ENCODE measurements at regions not wholly inside any gene's neighbourhood (a gene's known extent, or its start where the extent isn't known, plus 50 kb on each side); places are given as distances from the start of the nearest gene placed in this dataset.

DNA sequence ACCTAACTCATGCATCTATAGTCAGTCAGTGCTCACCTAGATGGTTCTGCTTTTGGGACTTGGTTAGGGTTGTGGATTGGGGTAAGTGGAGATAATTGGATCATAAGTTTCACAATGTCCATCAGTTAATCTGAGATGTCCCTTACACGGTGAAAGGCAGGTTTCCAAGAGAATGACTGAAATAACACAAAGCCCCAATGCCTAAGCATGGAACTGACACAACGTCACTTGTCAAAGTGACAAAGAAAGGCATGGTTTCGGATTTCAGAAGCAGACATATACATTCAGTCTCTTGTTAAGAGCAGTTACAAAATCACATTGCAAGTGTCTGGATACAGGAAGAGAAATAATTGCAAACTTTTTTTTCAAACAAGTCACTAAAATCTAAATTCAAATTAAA is 1456.9 kb downstream of the TECRL start:
- Histone ChIP-seq H3K9me3 (ENCODE audit: low read depth, low read length) (no peaks in the 10 kb centered on the region), H3K36me3 (ENCODE audit: insufficient read depth, low read length) (no peaks in the 10 kb centered on the region), H3K4me3 (no peak overlapping the region), H3K27ac (no peak overlapping the region), H3K9ac (ENCODE audit: insufficient read length) (no peak overlapping the region)
- DNase-seq (ENCODE audit: low read depth, low spot score): no peak
- TF ChIP-seq FOXP2 (optimal IDR thresholded peaks at IDR 0.05; ENCODE audit: control extremely low read depth, extremely low read length, insufficient read depth): no peak
- no peak for TF ChIP-seq POLR2AphosphoS5 (IDR thresholded peaks at IDR 0.05; ENCODE audit: borderline replicate concordance, low read depth, low read length)
- no peak for TF ChIP-seq EZH2 (IDR thresholded peaks at IDR 0.05)

DNA sequence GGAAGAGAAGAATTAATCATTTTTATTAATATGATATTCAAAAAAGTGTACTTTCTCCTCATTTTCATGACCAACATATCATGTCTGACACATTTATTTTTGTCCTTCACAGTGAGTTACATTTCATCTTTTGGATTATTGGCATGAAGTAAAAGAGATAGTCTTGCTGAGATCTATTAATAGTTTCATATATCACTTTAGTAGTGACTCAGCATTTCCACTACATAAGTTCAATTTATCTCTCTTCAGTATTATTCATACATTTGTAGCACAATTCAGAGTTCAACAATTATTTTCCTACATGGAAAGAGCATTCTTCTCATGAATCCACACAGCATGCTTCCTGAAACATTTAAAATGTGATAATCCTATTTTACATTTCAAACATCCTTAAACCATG is 1461.1 kb downstream of the TECRL start:
- no peak overlapping the region for H3K27ac ChIP-seq
- H3K9ac ChIP-seq (ENCODE audit: insufficient read length): no peak overlapping the region
- no peak overlapping the region for H3K4me3 ChIP-seq
- TF ChIP-seq FOXP2 (optimal IDR thresholded peaks at IDR 0.05; ENCODE audit: control extremely low read depth, extremely low read length, insufficient read depth) (no peak), EZH2 (IDR thresholded peaks at IDR 0.05) (no peak), POLR2AphosphoS5 (IDR thresholded peaks at IDR 0.05; ENCODE audit: borderline replicate concordance, low read depth, low read length) (no peak)
- no peaks in the 10 kb centered on the region for H3K36me3 ChIP-seq (ENCODE audit: insufficient read depth, low read length)
- no peaks in the 10 kb centered on the region for H3K9me3 ChIP-seq (ENCODE audit: low read depth, low read length)
- DNase-seq (ENCODE audit: low read depth, low spot score): no peak

DNA sequence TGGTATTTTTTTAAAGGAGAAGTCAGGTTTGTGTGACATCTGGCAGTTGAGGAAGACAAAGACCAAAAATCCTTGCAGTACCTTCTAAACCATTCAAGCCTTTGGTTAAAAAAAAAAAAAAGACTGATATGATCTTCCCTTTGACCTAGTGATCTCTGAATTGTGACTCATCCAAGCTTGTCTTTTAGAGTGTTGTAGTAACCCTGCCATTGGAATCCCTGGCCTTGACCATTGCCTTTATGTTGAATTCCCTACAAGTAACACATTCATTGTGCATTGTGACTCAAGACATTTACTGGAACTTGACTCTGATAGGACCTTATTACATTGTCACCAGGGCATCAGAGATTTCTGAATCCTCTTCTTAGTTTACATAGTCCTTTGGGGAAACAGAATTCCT is 1469.0 kb downstream of the TECRL start:
- TF ChIP-seq POLR2AphosphoS5 (IDR thresholded peaks at IDR 0.05; ENCODE audit: borderline replicate concordance, low read depth, low read length) (no peak), EZH2 (IDR thresholded peaks at IDR 0.05) (no peak), FOXP2 (optimal IDR thresholded peaks at IDR 0.05; ENCODE audit: control extremely low read depth, extremely low read length, insufficient read depth) (no peak)
- no peak for DNase-seq (ENCODE audit: low read depth, low spot score)
- no peaks in the 10 kb centered on the region for H3K9me3 ChIP-seq (ENCODE audit: low read depth, low read length)
- H3K27ac ChIP-seq: no peak overlapping the region
- H3K4me3 ChIP-seq: no peak overlapping the region
- no peaks in the 10 kb centered on the region for H3K36me3 ChIP-seq (ENCODE audit: insufficient read depth, low read length)
- H3K9ac ChIP-seq (ENCODE audit: insufficient read length): no peak overlapping the region

DNA sequence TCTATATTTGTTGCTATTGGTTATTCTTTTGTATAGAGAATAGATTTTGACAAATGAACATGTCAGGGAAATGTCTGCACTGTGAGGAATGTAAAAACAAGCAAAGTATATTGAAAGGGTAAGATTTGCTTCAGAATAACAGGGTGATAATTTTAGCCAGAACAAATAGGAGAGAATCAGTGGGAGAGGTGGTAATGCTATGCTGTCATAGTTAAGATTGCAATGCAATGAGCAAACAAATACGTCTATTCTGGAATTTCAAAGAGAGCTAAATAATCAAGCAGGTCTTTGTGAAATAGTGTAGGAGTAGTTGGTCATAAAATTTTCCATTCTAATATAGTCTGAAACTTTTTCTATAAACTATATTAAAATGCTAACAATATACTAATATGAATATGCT is 1478.4 kb downstream of the TECRL start:
- no peak for DNase-seq (ENCODE audit: low read depth, low spot score)
- Histone ChIP-seq H3K27ac (no peak overlapping the region), H3K9ac (ENCODE audit: insufficient read length) (no peak overlapping the region), H3K9me3 (ENCODE audit: low read depth, low read length) (no peaks in the 10 kb centered on the region), H3K36me3 (ENCODE audit: insufficient read depth, low read length) (no peaks in the 10 kb centered on the region), H3K4me3 (no peak overlapping the region)
- TF ChIP-seq EZH2 (IDR thresholded peaks at IDR 0.05) (no peak), FOXP2 (optimal IDR thresholded peaks at IDR 0.05; ENCODE audit: control extremely low read depth, extremely low read length, insufficient read depth) (no peak), POLR2AphosphoS5 (IDR thresholded peaks at IDR 0.05; ENCODE audit: borderline replicate concordance, low read depth, low read length) (no peak)

DNA sequence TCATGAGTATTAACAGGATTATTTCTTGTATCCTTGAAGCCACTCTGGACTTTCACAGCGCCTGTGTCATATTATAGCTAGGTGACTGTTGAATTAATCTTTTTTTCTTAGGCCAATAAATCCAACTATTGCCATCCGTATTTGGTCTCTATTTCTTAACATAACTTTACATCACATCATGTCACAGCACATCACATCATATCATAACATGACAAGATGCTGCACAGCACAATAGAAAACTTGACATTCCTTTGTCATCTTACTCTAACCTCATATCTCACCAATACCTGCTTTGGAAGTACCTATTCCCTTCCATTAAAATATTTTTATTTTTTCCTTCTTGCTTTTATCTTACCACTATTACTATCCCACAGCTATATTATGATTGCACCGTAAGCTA is 1480.8 kb downstream of the TECRL start:
- Histone ChIP-seq H3K9ac (ENCODE audit: insufficient read length) (no peak overlapping the region), H3K4me3 (no peak overlapping the region), H3K27ac (no peak overlapping the region), H3K36me3 (ENCODE audit: insufficient read depth, low read length) (no peaks in the 10 kb centered on the region), H3K9me3 (ENCODE audit: low read depth, low read length) (no peaks in the 10 kb centered on the region)
- no peak for TF ChIP-seq EZH2 (IDR thresholded peaks at IDR 0.05)
- no peak for TF ChIP-seq POLR2AphosphoS5 (IDR thresholded peaks at IDR 0.05; ENCODE audit: borderline replicate concordance, low read depth, low read length)
- TF ChIP-seq FOXP2 (optimal IDR thresholded peaks at IDR 0.05; ENCODE audit: control extremely low read depth, extremely low read length, insufficient read depth): no peak
- no peak for DNase-seq (ENCODE audit: low read depth, low spot score)

DNA sequence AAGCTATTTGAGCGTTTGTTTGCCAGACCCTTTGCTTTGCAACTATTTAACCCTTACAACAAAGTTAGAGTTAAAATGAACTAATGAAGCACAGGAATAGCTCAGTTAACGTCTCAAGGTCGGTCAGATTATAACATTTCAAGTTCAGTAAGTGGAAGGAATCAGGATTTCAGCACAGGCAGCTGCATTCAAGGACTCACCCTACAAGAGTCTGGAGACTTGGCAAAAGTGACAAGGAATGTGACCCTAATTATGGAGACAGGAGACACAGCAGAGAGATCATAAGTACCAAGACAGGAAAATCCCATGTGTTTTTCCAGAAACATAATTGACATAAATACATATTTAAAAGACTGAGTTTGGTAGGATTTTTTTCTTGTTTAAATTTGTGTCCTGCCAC is 1481.7 kb downstream of the TECRL start:
- Histone ChIP-seq H3K4me3 (no peak overlapping the region), H3K9ac (ENCODE audit: insufficient read length) (no peak overlapping the region), H3K27ac (no peak overlapping the region), H3K9me3 (ENCODE audit: low read depth, low read length) (no peaks in the 10 kb centered on the region), H3K36me3 (ENCODE audit: insufficient read depth, low read length) (no peaks in the 10 kb centered on the region)
- DNase-seq (ENCODE audit: low read depth, low spot score): no peak
- no peak for TF ChIP-seq EZH2 (IDR thresholded peaks at IDR 0.05)
- no peak for TF ChIP-seq POLR2AphosphoS5 (IDR thresholded peaks at IDR 0.05; ENCODE audit: borderline replicate concordance, low read depth, low read length)
- no peak for TF ChIP-seq FOXP2 (optimal IDR thresholded peaks at IDR 0.05; ENCODE audit: control extremely low read depth, extremely low read length, insufficient read depth)

DNA sequence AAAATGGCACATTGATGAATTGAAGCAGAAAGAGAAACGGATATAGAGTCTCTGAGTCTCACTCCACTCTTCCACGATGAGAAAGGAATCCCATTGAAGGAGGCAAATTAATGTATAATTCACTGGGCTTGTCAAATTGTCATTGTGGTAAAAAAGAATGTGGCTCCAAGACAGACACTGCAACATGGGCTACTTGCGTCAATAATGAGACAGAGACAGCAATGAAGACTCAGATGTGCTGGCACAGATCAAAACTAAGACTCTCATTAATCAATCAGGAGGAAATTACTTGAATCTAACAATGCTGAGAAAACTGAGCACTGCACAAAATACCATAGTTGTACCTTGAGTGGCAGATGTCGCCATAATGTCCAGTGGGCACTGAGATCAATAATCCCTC is 1485.5 kb downstream of the TECRL start:
- DNase-seq (ENCODE audit: low read depth, low spot score): no peak

DNA sequence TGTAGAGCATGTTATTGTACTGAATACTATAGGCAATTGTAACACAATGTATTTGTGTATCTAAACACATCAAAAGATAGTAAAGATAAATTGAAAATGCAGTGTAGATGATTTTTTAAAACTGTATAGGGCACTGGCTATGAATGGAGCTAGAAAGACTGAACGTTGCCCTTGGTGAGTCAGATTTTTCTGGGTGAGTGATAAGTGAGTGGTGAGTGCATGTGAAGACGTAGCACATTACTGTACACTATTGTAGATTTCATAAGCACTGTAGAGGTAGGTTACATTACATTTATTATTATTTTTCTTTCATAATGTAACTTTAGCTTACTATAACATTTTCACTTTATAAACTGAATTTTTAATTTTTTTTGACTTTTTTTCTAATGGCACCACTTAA is 1491.6 kb downstream of the TECRL start:
- Histone ChIP-seq H3K4me3 (no peak overlapping the region), H3K27ac (no peak overlapping the region), H3K9ac (ENCODE audit: insufficient read length) (no peak overlapping the region), H3K9me3 (ENCODE audit: low read depth, low read length) (no peaks in the 10 kb centered on the region), H3K36me3 (ENCODE audit: insufficient read depth, low read length) (no peaks in the 10 kb centered on the region)
- no peak for DNase-seq (ENCODE audit: low read depth, low spot score)
- TF ChIP-seq POLR2AphosphoS5 (IDR thresholded peaks at IDR 0.05; ENCODE audit: borderline replicate concordance, low read depth, low read length) (no peak), EZH2 (IDR thresholded peaks at IDR 0.05) (no peak), FOXP2 (optimal IDR thresholded peaks at IDR 0.05; ENCODE audit: control extremely low read depth, extremely low read length, insufficient read depth) (no peak)

More for the DNA sequence above, 1485.5 kb downstream of the TECRL start:
- no peaks in the 10 kb centered on the region for H3K36me3 ChIP-seq (ENCODE audit: insufficient read depth, low read length)
- H3K4me3 ChIP-seq: no peak overlapping the region
- H3K27ac ChIP-seq: no peak overlapping the region
- H3K9ac ChIP-seq (ENCODE audit: insufficient read length): no peak overlapping the region
- TF ChIP-seq EZH2 (IDR thresholded peaks at IDR 0.05) (no peak), POLR2AphosphoS5 (IDR thresholded peaks at IDR 0.05; ENCODE audit: borderline replicate concordance, low read depth, low read length) (no peak), FOXP2 (optimal IDR thresholded peaks at IDR 0.05; ENCODE audit: control extremely low read depth, extremely low read length, insufficient read depth) (no peak)
- H3K9me3 ChIP-seq (ENCODE audit: low read depth, low read length): no peaks in the 10 kb centered on the region

DNA sequence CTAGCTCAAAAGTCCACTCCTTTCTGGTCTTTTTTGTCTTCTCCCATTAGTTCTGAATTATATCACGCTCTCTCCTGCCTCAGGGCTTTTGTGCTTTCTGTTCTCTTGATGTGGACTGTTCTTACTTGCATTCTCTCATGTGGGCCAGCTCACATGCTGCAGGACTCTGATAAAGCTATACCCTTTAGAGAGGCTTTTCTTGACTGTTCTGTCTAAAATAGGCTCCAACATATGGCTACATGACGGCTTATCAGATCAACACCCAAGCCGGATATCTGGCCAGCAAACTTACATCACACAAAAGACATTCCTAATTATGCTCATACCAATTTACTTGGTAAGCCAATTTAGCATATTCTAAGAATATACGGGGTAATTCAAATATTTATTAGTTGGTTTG is 1494.5 kb downstream of the TECRL start:
- no peaks in the 10 kb centered on the region for H3K9me3 ChIP-seq (ENCODE audit: low read depth, low read length)
- H3K36me3 ChIP-seq (ENCODE audit: insufficient read depth, low read length): no peaks in the 10 kb centered on the region
- H3K27ac ChIP-seq: no peak overlapping the region
- no peak overlapping the region for H3K9ac ChIP-seq (ENCODE audit: insufficient read length)
- no peak overlapping the region for H3K4me3 ChIP-seq
- TF ChIP-seq FOXP2 (optimal IDR thresholded peaks at IDR 0.05; ENCODE audit: control extremely low read depth, extremely low read length, insufficient read depth): no peak
- TF ChIP-seq EZH2 (IDR thresholded peaks at IDR 0.05): no peak
- no peak for TF ChIP-seq POLR2AphosphoS5 (IDR thresholded peaks at IDR 0.05; ENCODE audit: borderline replicate concordance, low read depth, low read length)
- no peak for DNase-seq (ENCODE audit: low read depth, low spot score)

All from SK-N-MC (cell line).